GM21447 (cell line): ENCODE measurements at regions not wholly inside any gene's neighbourhood (a gene's known extent, or its start where the extent isn't known, plus 50 kb on each side); places are given as distances from the start of the nearest gene placed in this dataset.
"Not testable (repeated sequence)": the region's sequence is repeated elsewhere in the genome, so short reads cannot be mapped to it uniquely, and the experiment has no call there.

Experiments
- ATAC-seq: cut with Tn5 transposase; IDR thresholded peaks from one replicate; pipeline ENCODE4 v1.9.1; 2021; ENCODE audit not compliant: unreplicated experiment

DNA sequence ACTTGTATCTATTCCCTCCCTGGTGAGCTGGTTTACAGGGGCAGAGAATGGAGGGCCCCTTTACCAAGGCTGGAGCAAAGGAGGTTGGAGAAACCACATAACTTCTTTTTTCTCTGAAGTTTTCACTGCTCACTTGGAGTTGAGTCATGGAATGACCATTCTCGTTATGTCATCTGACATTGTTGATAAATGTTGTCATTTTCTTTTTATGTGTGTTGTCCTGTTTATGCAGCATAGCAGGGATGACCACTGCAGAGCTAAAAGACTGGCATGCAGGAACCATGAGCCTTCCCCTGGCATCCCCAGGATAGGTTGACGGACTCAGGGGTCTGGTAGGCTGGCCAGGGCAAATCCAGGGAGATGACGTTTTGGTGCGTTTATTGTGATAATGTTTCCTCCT is 256.8 kb upstream of the DDHD1 start:
- ATAC-seq, result no peak

DNA sequence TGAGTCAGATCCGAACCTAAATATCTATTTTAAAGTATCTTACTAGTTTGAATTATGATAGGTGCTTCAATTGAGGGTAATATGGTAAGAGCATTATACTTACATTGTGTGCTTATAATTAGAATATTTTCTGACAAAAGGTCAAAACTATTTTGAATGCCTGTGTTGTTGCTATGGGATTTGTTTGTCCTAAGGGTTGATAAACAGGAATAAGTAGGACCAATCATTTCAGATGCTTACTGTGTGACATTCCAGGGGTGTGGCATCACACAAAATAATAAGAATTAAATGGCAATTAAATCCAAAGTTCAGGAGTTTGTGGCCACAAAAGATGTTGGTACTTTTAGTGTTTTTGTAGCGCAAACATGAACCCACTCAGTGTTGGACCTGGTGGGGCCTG is 256.2 kb upstream of the DDHD1 start:
- no peak for ATAC-seq

DNA sequence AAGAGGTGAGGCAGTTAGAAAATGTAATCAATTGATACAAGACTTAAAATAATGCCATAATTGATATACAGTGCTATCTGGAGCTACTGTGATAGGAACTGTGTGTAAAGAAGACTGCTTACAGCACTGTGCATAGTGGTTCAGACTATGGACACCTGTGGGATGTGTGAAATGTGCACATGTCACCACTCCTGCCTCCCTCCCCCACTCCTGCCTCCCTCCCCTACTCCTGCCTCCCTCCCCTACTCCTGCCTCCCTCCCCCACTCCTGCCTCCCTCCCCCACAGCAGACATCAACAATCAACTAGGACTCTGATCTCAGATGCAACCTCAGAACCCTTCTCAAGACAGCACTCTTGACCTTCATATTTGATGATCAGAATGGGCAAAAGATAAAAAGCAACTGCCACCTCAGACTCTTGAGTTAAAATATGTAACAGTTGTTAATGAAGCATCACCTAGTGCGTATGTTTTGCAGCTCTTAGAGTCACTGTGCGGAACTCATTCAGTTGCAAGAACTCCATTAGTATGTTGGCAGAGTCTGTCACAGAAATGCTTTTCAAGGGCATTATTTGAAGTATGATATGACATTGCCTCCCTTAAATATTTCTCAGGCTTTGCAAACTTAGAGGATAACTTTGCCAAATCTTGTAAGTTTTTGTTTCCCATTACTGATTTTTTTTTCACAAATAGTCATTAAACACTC is 255.2 kb upstream of the DDHD1 start:
- ATAC-seq, result no peak

DNA sequence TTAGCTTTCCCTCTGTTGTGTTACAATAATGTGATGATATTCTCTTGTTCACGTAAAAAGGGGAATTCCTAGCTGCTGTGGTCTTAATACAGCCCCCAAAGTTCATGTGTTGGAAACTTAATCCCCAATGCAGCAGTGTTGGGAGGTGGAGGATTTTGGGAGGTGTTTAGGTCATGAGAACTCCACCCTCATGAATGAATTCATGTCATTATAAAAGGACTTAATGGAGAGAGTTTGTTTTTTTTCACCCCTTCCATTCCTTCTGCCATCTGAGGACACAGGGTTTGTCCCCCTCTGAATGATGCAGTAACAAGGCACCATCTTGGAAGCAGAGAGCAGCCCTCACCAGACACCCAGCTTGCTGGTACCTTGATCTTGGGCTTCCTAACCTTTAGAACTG is 253.4 kb upstream of the DDHD1 start:
- no peak for ATAC-seq

DNA sequence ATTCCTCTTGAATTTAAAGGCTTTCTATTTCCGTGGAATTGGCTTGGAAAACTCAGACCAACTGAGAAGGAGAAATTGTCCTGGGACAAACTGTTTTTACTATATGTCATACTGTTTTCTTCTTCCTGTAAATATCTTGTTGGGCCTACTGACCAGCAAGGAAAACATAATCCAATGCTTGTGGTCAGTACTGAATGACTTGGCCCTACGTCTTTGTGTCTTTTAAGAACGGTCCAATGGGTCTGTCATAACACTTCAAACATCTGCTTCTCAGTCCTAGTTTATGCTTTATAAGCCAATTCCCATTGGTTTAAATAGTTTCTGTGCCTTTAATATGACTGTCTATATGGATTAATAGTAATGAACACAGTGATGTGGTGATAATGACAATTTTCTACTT is 248.5 kb upstream of the DDHD1 start:
- ATAC-seq, result no peak

DNA sequence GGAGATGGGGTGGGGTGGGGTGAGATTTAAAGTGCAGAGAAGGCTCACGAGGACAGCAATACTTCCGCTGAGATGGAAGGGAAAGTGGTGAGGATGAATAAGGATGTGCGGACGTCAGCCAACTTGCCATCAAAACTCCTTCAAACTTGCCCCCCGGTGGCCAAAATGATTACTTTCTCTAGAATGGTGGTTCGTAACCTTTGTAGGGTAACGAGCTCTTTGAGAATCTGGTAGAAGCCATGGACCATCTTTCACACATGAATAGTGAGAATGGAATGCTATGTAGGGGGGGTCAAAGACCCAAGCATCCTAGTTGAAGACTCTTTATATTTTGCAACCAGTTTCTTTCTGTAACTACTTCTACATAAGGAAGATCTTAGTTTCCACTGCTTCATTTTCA is 245.9 kb upstream of the DDHD1 start:
- ATAC-seq, result no peak

DNA sequence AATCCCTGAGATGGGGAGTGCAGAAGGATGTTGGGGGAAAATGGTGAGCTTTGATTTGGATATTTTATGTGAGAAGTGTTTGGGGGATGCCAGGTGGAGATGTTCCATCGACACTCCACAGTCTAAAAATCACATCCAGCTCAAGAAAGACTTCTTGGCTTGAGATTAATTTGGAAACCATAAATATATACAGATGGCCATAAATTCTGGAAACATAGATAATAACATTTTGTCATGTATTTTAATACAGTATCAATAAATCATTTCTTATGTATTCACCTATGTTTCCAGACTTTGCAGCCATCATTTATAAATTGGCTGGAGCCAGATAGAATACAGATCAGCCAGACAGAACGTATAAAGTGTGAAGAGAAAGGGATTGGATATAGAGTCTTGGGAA is 245.5 kb upstream of the DDHD1 start:
- ATAC-seq, result no peak

DNA sequence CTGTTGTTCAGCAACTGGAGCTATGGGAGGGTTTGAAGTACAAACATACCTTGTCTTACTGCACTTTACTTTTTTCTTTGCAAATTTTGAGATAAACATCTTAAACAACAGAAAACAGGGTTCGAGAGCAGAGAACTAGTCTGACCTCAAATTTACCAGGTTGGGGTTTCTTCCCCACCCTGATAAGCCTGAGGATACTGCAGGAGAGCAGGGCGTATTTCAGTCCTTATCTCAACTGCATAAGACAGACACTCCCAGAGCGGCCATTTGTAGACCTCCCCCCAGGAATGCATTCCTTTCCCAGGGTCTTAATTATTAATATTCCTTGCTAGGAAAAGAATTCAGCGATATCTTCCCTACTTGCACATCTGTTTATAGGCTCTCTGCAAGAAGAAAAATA is 242.1 kb upstream of the DDHD1 start:
- not testable (repeated sequence) for ATAC-seq

DNA sequence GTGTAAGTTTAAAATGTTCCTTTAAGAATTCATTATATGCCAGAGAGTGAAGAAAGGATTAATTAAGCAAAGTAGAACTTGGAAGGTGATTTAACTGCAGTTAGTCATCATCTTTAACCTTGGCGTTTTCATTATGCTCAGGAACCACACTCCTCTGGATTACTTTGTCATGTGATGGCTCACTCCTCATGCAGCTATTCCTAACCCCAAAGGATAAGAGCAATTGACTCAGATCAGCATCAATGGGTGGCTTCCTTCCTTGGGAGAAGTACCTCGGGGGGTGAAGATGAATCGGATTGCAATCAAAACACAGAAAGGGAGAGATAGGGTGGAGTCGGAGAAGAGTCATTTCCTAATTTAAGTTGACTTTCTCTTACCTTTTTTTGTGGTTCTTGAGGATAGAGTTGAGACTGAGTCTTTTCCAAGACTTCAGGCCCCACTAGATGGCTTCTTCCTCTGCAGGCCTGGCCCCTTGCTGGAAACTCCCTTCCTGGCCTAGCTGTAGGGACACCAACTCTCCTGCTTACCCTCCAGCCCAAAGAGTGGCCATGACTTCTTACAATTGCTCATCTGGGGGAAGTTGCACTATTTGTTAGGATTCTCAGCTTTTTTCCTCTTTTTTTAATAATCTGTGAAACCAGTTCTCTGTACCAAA is 238.6 kb upstream of the DDHD1 start:
- no peak for ATAC-seq

DNA sequence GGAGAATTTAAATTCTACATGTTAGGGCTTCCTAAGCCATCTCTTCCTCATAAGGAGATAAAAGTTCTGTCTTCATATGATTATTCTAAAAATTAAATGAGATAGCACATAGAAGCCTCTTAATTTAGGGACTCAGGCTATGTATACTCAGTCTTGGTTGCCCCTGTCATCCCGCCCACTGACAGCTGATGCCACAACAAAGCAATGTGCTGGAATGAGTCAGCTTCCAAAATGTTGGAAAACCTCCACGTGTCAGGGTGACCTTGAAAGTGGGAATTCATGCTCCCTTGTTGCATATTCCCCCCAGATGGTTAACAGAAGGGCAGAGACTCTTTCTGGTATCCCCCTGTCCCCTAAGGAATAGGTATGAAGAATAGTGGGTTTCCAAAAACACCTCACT is 238.0 kb upstream of the DDHD1 start:
- ATAC-seq, result no peak

DNA sequence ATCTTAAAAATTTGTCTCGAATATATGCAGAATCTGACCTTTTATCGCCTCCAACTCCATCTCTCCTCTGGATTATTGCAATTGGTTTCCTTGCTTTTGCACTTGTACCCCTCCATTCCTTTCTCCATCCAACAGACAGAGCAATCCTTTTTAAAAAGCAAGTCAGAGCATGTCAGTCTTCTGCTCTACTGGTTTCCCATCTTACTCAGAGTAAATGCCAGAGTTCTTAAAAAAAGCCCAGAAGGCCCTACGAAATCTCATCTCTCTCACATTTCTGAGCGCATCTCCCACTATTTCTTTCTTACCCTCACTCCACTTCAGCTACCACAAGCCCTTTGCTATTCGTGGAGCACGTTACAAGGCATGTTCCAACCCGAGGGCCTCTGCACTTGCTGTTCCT is 236.9 kb upstream of the DDHD1 start:
- no peak for ATAC-seq

DNA sequence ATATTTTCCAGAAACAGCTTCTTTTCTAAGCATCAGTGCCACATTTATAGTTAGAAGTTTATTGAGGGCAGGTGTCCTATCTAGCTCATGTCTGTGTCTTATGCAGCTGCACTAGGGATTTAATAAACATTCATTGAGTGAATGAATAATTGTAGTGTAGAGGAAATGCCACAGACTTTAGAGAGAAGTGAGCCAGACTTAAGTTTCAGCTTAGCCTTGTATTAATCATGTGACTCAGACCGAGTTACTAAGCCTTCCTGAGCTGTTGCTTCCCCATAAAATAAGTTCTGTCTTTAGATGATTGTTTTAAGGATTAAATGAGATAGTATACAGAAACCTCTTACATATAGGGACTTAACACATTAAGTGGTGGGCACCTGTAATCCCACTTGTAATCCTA is 236.1 kb upstream of the DDHD1 start:
- ATAC-seq, result no peak

DNA sequence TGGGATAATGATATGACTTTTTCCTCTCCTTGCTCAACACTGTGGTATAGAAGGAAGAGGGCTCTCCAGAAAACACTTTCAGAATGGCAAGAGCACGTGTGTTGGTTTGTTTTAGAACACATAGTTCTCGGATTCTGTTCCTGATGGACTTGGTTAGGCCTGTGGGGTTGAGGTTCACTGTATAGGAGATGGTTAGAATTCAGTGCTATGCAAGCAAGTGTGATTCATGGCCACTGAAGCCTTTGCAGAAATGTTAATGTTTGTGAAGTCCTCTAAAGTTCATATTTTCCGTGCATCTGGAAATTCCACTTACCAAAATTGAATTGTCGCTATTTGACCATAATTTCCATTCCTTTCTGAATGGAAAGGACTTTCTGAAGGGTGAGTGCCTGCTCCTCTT is 233.2 kb upstream of the DDHD1 start:
- ATAC-seq, result no peak

DNA sequence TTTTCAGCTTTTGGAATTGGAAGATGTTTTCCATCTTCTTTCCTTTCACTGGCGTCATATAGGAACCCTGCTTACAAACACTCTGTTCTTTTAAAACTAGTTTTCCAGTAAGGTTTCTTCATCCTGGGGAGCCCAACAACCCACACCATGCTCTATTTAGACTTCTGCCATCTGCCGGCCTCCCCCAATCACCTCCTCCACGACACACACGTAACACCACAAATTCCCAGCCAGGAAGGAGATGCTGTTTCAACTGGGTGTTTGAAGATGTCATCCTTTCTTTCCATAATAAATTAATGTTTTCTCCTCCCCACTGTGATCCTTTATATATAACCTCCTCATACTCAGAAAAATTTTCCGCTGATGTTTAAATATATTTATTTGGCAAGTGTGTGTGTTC is 231.4 kb upstream of the DDHD1 start:
- ATAC-seq, result no peak

DNA sequence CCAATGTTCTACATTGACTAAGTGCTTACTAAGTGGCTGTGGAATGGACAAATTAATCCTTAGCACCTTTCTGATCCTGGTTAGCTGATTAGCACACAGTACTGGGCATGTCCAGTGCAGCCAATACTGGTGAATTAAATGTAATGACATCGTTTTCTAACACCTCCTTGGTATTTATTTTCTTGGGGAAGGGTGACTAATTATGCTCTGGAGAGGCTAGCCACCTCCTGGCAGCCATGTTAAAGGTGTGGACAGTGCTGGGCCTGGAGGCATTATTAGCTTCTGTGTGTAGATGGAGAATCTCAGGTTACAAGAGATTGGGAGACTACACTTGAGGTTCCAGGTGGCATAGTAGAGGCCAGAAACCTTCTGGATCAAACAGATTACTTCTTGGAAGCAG is 230.9 kb upstream of the DDHD1 start:
- no peak for ATAC-seq

DNA sequence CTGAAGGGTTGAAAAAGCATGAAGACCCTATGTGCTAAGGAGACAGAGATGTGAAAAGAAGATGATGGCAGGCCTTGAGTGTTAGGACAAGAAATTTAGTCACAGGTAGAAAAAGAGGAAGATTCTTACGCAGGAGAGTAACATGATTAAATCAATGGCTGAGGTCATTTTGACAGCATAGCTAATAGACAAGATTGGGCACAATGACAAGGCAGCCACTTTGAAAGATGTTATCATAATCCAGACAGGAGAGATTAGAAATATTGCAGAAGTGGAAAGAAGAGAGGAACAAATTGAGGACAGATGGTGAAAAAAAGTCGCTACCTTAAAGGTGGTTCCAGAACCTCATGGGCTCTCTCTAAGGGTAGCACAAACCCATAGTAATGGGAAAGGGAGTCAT is 228.8 kb upstream of the DDHD1 start:
- no peak for ATAC-seq

DNA sequence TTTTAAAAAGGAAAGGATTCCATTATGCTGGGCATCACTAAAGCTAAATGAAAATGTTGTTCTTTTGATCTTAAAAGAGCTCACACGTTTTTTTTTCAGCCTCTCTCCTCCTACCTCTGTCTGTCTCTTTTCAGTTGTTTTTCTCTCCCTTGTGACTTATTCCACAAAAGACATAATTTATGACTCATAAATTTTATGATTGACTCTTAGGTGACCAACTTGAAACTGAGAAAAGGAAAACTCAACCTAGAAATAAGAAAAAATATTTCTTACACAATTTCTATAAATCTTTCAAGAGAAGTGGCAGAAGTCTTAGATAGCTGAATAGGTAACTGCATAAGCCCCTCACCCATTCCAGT is 227.7 kb upstream of the DDHD1 start:
- no peak for ATAC-seq

DNA sequence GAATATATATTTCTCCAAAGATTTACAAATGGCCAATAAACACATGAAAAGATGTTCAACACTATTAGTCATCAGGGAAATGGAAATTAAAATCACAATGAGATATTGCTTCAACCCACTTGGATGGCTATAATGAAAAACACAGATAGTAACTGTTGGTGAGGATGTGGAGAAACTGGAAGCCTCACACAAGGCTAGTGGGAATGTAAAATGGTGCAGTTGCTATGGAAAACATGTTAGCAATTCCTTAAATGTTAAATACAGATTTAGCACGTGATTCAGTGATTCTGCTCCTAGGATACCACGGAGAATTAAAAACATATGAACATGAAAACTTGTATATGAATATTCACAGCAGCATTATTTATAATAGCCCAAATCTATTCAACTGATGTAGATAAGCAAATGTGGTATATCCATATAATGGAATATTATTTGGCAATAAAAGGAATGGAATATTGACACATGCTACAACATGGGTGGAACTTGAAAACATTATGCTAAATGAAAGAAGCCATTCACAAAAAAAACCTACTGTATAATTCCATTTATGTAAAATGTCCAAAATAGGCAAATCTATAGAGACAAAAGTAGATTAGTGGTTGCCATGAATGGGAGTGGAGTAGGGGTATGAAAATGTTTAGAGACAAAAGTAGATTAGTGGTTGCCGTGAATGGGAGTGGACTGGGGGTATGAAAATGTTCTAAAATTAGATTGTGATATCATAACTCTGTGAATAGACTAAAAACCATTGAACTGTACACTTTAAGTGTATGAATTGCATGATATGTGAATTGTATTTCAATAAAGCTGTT is 227.1 kb upstream of the DDHD1 start:
- ATAC-seq, result no peak

DNA sequence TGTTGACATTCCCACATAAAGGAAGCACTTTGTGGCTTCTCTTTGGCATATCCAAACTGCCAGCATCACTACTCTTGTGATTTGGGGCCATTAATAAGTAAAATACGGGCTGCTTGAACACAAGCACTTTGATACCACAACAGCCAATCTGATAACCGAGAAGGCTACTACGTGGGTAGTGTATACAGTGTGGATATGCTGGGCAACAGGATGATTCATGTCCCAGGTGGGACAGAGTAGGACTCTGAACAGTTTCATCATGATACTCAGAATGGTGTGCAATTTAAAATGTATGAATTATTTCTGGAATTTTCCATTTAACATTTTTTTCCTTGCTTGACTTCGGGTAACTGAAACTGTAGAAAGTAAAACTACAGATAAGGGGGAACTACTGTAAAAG is 225.0 kb upstream of the DDHD1 start:
- ATAC-seq, result no peak

DNA sequence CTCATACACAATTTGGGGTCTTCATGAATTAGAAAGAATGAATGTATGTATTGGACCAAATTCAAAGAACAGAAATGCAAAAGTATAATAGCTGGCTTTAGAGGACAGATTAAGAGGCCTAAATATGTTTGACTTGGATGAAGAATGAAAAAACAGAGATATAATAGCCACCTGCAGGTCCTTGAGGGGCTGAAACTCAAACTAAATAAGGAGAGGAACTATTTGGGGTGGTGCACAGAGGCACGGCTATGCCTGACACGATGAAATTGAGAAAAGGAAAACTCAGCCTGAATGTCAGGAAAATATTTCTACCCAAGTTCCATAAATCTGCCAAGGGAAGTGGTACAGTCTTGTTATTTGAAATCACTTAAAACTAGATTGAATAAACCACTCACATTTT is 222.9 kb upstream of the DDHD1 start:
- ATAC-seq, result no peak

DNA sequence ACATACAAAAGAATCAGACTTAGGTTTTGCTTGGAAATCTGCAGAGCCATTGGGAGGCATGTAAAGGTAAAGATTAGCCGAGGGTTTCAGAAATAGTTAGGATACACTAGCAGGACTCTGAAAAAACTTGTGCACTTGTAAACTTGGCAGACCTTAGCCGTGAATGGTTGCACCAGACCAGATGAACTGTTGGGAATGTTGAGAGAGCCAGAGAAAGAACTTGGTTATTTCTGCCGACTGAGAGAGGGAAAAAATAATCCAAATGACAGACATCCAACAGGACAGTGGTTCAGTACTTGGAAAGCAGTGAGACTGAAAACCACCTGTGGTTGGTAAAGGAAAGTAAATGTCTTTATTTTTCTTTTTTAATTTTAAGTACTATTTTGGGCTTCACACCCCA is 222.5 kb upstream of the DDHD1 start:
- ATAC-seq, result no peak

DNA sequence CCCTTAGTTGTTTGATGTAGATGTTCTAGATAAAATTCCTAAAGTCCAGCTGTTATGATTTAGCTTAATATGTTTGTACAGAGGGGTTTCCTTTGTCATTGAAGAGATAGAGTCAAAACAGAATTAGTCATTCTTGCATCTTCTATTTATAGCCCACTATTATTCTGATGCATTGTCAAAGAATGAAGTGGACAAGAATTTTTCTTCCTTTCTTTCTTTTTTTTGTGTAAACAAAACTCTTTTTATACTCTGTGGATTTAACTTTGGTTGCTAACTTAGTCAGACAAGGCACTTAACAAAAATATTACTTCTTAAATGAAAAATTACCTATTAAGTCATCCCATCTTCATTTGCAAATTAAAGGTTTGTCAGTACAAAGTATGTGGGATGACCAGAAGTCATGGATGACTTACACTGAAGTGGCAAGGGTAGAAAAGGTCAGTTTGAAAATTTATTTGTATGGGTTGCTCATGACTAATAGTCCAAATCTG is 215.6 kb upstream of the DDHD1 start:
- ATAC-seq, result no peak
